ENCODE measurements at regions not wholly inside any gene's neighbourhood (a gene's known extent, or its start where the extent isn't known, plus 50 kb on each side); places are given as distances from the start of the nearest gene placed in this dataset.

- ChIA-PET POLR2A (no interaction called here), CTCF (no interaction called here)
- H3K27ac ChIP-seq (ENCODE audit: low read depth, low read length): no peak overlapping the region
These were observed 196.9 kb downstream of the ARHGAP12 start for GRCh38 chr10:31731711-31732110.

GRCh38 chr10:31730776-31731175, 197.9 kb downstream of the ARHGAP12 start:
- ChIA-PET CTCF (no interaction called here), POLR2A (no interaction called here)

More at GRCh38 chr10:31731711-31732110, 196.9 kb downstream of the ARHGAP12 start:
- DNase-seq (ENCODE audit: low read depth, low spot score): no peak
- no peak for TF ChIP-seq CTCF (IDR thresholded peaks at IDR 0.05; ENCODE audit: low read depth, low read length)
- Histone ChIP-seq H3K4me3 (ENCODE audit: low read depth, low read length) (no peak overlapping the region), H3K27me3 (ENCODE audit: control insufficient read depth, insufficient read depth, low read length) (peaks cover 4% of the 10 kb centered on the region), H3K9me3 (ENCODE audit: control insufficient read depth, insufficient read depth, low read length) (peaks cover 6% of the 10 kb centered on the region; the same call in 1 of the 2 replicates)

GRCh38 chr10:31728698-31729224, 199.9 kb downstream of the ARHGAP12 start:
- TF ChIP-seq CTCF (IDR thresholded peaks at IDR 0.05; ENCODE audit: low read depth, low read length): no peak
- CTCF ChIA-PET: interaction anchor here (1.0 kb wide), 1 partner anchor 10 kb away, joined by 4 read pairs; no protein-coding TSS in a partner anchor

More at GRCh38 chr10:31730776-31731175, 197.9 kb downstream of the ARHGAP12 start:
- no peak for DNase-seq (ENCODE audit: low read depth, low spot score)
- TF ChIP-seq CTCF (IDR thresholded peaks at IDR 0.05; ENCODE audit: low read depth, low read length): no peak
- Histone ChIP-seq H3K27ac (ENCODE audit: low read depth, low read length) (no peak overlapping the region), H3K4me3 (ENCODE audit: low read depth, low read length) (no peak overlapping the region), H3K27me3 (ENCODE audit: control insufficient read depth, insufficient read depth, low read length) (peaks cover 4% of the 10 kb centered on the region), H3K9me3 (ENCODE audit: control insufficient read depth, insufficient read depth, low read length) (no peaks in the 10 kb centered on the region)

GRCh38 chr10:31725436-31725835, 203.2 kb downstream of the ARHGAP12 start:
- ChIA-PET POLR2A (no interaction called here), CTCF (interaction anchor here (0.7 to 1.0 kb wide), 2 partner anchors 11 to 920 kb away, joined by 3 to 5 read pairs; no protein-coding TSS in a partner anchor)
- Histone ChIP-seq H3K4me3 (ENCODE audit: low read depth, low read length) (no peak overlapping the region), H3K27ac (ENCODE audit: low read depth, low read length) (peak overlapping the region; percentile 25), H3K9me3 (ENCODE audit: control insufficient read depth, insufficient read depth, low read length) (no peaks in the 10 kb centered on the region), H3K27me3 (ENCODE audit: control insufficient read depth, insufficient read depth, low read length) (no peaks in the 10 kb centered on the region)
- no peak for DNase-seq (ENCODE audit: low read depth, low spot score)
- no peak for TF ChIP-seq CTCF (IDR thresholded peaks at IDR 0.05; ENCODE audit: low read depth, low read length)

More at GRCh38 chr10:31728698-31729224, 199.9 kb downstream of the ARHGAP12 start:
- H3K27me3 ChIP-seq (ENCODE audit: control insufficient read depth, insufficient read depth, low read length): peaks cover 4% of the 10 kb centered on the region
- H3K27ac ChIP-seq (ENCODE audit: low read depth, low read length): no peak overlapping the region
- DNase-seq (ENCODE audit: low read depth, low spot score): no peak
- no peaks in the 10 kb centered on the region for H3K9me3 ChIP-seq (ENCODE audit: control insufficient read depth, insufficient read depth, low read length)
- H3K4me3 ChIP-seq (ENCODE audit: low read depth, low read length): no peak overlapping the region
- POLR2A ChIA-PET: interaction anchor here (0.6 to 0.7 kb wide), 2 partner anchors 39 to 597 kb away, joined by 4 to 5 read pairs; no protein-coding TSS in a partner anchor

- TF ChIP-seq CTCF (IDR thresholded peaks at IDR 0.05; ENCODE audit: low read depth, low read length): no peak
- ChIA-PET POLR2A (no interaction called here), CTCF (no interaction called here)
- Histone ChIP-seq H3K4me3 (ENCODE audit: low read depth, low read length) (no peak overlapping the region), H3K27me3 (ENCODE audit: control insufficient read depth, insufficient read depth, low read length) (no peaks in the 10 kb centered on the region), H3K9me3 (ENCODE audit: control insufficient read depth, insufficient read depth, low read length) (peaks cover 3% of the 10 kb centered on the region; the same call in 1 of the 2 replicates), H3K27ac (ENCODE audit: low read depth, low read length) (no peak overlapping the region)
- no peak for DNase-seq (ENCODE audit: low read depth, low spot score)
These were observed 204.3 kb downstream of the ARHGAP12 start for GRCh38 chr10:31724296-31724695.
